Testis (tissue), 2 donors: ENCODE measurements at regions not wholly inside any gene's neighbourhood (a gene's known extent, or its start where the extent isn't known, plus 50 kb on each side); places are given as distances from the start of the nearest gene placed in this dataset.

Experiments
- DNase-seq: peaks from one replicate; pipeline ENCODE4 v3.0.0-alpha.2; 2019
- H3K27ac ChIP-seq, 2 donors: fragments of 200-600 bp; sonication (generic); one replicate each; pipeline ENCODE4 v1.5.1; 2019
- H3K27me3 ChIP-seq: fragments of 200-600 bp; sonication (generic); one replicate; pipeline ENCODE4 v1.5.1; 2019
- H3K36me3 ChIP-seq: fragments of 200-600 bp; sonication (generic); one replicate; pipeline ENCODE4 v1.5.1; 2017; ENCODE audit warnings: low read depth; ENCODE audit errors: missing control alignments
- H3K4me1 ChIP-seq: fragments of 200-600 bp; sonication (generic); one replicate; pipeline ENCODE4 v1.5.1; 2019
- H3K4me3 ChIP-seq, 2 donors: fragments of 200-600 bp; sonication (generic); one replicate each; pipeline ENCODE4 v1.5.1; 2017 to 2019
- H3K9me3 ChIP-seq: fragments of 200-600 bp; sonication (generic); one replicate; pipeline ENCODE4 v1.5.1; 2017
- CTCF ChIP-seq, 3 experiments: fragments of 450-650 bp in 2 of 3; fragments of 200-600 bp in 1 of 3; sonication (generic) in 1 of 3; IDR thresholded peaks; one replicate each; pipeline ENCODE4 v1.5.1; 2016 to 2019; ENCODE audit warnings: antibody characterized with exemption in 3 of 3, mild to moderate bottlenecking in 2 of 3, moderate library complexity in 1 of 3
- POLR2A ChIP-seq: fragments of 450-650 bp; IDR thresholded peaks from one replicate; pipeline ENCODE4 v1.6.1; 2017; ENCODE audit warnings: antibody characterized with exemption, mild to moderate bottlenecking, moderate library complexity
- WGBS, 2 donors: methylation state at CpG; one replicate each; pipeline ENCODE4 v1.1.5; 2018; 5-methylcytosine and 5-hydroxymethylcytosine counted together
- intact Hi-C: fragments of 100-400 bp; cut with DNase I; formaldehyde crosslinking; loops from one replicate; pipeline ENCODE4 v1.15.1; 2023; ENCODE audit warnings: low total_unique reads

- Histone ChIP-seq H3K9me3 (no peaks in the 10 kb centered on the region), H3K27ac (no peak overlapping the region), H3K36me3 (no peaks in the 10 kb centered on the region), H3K4me3 (no peak overlapping the region), H3K27me3 (no peaks in the 10 kb centered on the region), H3K4me1 (no peaks in the 10 kb centered on the region)
- intact Hi-C loops = no loop called here
- WGBS, 2 donors = 83 to 95% methylated on average over 1 of the region's 1 CpG
- no peak for DNase-seq
- no peak for TF ChIP-seq POLR2A
- TF ChIP-seq CTCF (IDR thresholded peaks at IDR 0.05) = no peak
Observed at GRCh38 chr9:118148990-118149389, 444.8 kb downstream of the TLR4 start.

- intact Hi-C loops = no loop called here
- Histone ChIP-seq H3K4me1 (no peaks in the 10 kb centered on the region), H3K27ac (no peak overlapping the region), H3K27me3 (no peaks in the 10 kb centered on the region), H3K4me3 (no peak overlapping the region), H3K36me3 (no peaks in the 10 kb centered on the region), H3K9me3 (no peaks in the 10 kb centered on the region)
- WGBS, 2 donors = 77 to 79% methylated on average over 6 of the region's 6 CpGs
- no peak for DNase-seq
- TF ChIP-seq POLR2A (no peak), CTCF (IDR thresholded peaks at IDR 0.05) (no peak)
Observed at GRCh38 chr9:118156846-118157245, 452.6 kb downstream of the TLR4 start.

- no peak for DNase-seq
- intact Hi-C loops = no loop called here
- 86 to 90% methylated on average over 3 of the region's 3 CpGs for WGBS, 2 donors
- Histone ChIP-seq H3K4me1 (no peaks in the 10 kb centered on the region), H3K4me3 (no peak overlapping the region), H3K36me3 (no peaks in the 10 kb centered on the region), H3K27me3 (no peaks in the 10 kb centered on the region), H3K27ac (no peak overlapping the region), H3K9me3 (no peaks in the 10 kb centered on the region)
- TF ChIP-seq CTCF (IDR thresholded peaks at IDR 0.05) (no peak), POLR2A (no peak)
Observed at GRCh38 chr9:118162716-118163115, 458.5 kb downstream of the TLR4 start.

GRCh38 chr9:118163751-118164150 lies 459.5 kb downstream of the TLR4 start:
- WGBS, 2 donors = 85 to 91% methylated on average over 2 of the region's 2 CpGs

More at GRCh38 chr9:118163751-118164150, 459.5 kb downstream of the TLR4 start:
- Histone ChIP-seq H3K27ac (no peak overlapping the region), H3K9me3 (no peaks in the 10 kb centered on the region), H3K27me3 (no peaks in the 10 kb centered on the region), H3K36me3 (no peaks in the 10 kb centered on the region), H3K4me1 (no peaks in the 10 kb centered on the region), H3K4me3 (no peak overlapping the region)
- no peak for DNase-seq
- intact Hi-C loops = no loop called here
- no peak for TF ChIP-seq POLR2A
- TF ChIP-seq CTCF (IDR thresholded peaks at IDR 0.05) = no peak
